K562 (cell line): ENCODE measurements at regions not wholly inside any gene's neighbourhood (a gene's known extent, or its start where the extent isn't known, plus 50 kb on each side); places are given as distances from the start of the nearest gene placed in this dataset.

ENCODE experiments used
- ATAC-seq: fragments of 200-7000 bp; cut with Tn5 transposase; 3 replicates; pipeline ENCODE4 v1.9.1; 2020; ENCODE audit warnings: moderate library complexity
- BruUV-seq: library from RNA; stranded (reverse); fragments of 400-500 nt; replicated peaks from 2 replicates; lab custom pipeline; 2021; lab: Mats Ljungman, UMichigan
- CTCF ChIA-PET: fragments of 300-600 bp; formaldehyde crosslinking; extraction: SDS; loops from one replicate; lab custom pipeline; 2021; ENCODE audit warnings: low intra/inter-chr PET ratio; lab: Yijun Ruan, JAX
- POLR2A ChIA-PET: fragments of 300-600, 350-650 bp; sonication (Branson Sonifier 250); formaldehyde crosslinking; extraction: SDS; loops from one replicate; lab custom pipeline; 2021; ENCODE audit warnings: antibody characterized with exemption, inconsistent platforms; lab: Yijun Ruan, JAX
- DNase-seq, 4 experiments: peaks; one replicate each; pipeline versions ENCODE4 v3.0.0 to v3.0.0-alpha.2; 2011 to 2018; ENCODE audit warnings: low spot score in 3 of 4, mixed read lengths in 3 of 4; ENCODE audit errors: extremely low read depth in 1 of 4
- FAIRE-seq: peaks from 2 replicates; lab custom pipeline; 2011; peaks lifted over from hg19 to GRCh38; lab: Jason Lieb, UNC
- H2AFZ ChIP-seq: 2 replicates; pipeline ENCODE4 v1.6.0; 2011; ENCODE audit warnings: low read depth, low read length, control low read depth, inconsistent platforms
- H3K27ac ChIP-seq: fragments of 200-600 bp; 3 replicates; pipeline ENCODE4 v1.8.0; 2011; ENCODE audit warnings: low read depth, mild to moderate bottlenecking, control low read depth, inconsistent platforms, low read length, moderate library complexity, mixed read lengths; ENCODE audit errors: extremely low read depth
- H3K27me3 ChIP-seq, 2 experiments: fragments of 300-600 bp in 1 of 2; 2 replicates in 1 of 2; 3 replicates in 1 of 2; pipeline versions ENCODE4 v1.6.0 to v1.8.0; 2011; ENCODE audit warnings: inconsistent platforms in 2 of 2, low read length in 2 of 2, mild to moderate bottlenecking in 1 of 2, mixed read lengths in 1 of 2, moderate library complexity in 1 of 2; ENCODE audit not compliant: control insufficient read depth in 2 of 2, insufficient read depth in 2 of 2
- H3K36me3 ChIP-seq: fragments of 300-600 bp; 3 replicates; pipeline ENCODE4 v1.8.0; 2011; ENCODE audit warnings: mild to moderate bottlenecking, low read length, inconsistent platforms; ENCODE audit not compliant: control insufficient read depth, insufficient read depth
- H3K4me1 ChIP-seq, 2 experiments: fragments of 200-600 bp in 1 of 2; replicated peaks in 1 of 2; 2 replicates in 1 of 2; 3 replicates in 1 of 2; pipeline versions ENCODE4 v1.5.1 to v1.8.0; 2011; ENCODE audit warnings: inconsistent platforms in 2 of 2, low read length in 2 of 2, mild to moderate bottlenecking in 1 of 2, mixed read lengths in 1 of 2, moderate library complexity in 1 of 2; ENCODE audit not compliant: control insufficient read depth in 2 of 2, insufficient read depth in 2 of 2
- H3K4me2 ChIP-seq: 2 replicates; pipeline ENCODE4 v1.6.1; 2011; ENCODE audit warnings: low read length, control low read depth, inconsistent platforms, mixed read lengths; ENCODE audit not compliant: insufficient read depth
- H3K4me3 ChIP-seq: fragments of 200-600 bp; sonication (generic), shearing (Covaris generic); 2 replicates; pipeline ENCODE4 v1.5.1; 2016; ENCODE audit warnings: control low read depth, inconsistent platforms
- H3K79me2 ChIP-seq: fragments of 200-600 bp; 3 replicates; pipeline ENCODE4 v1.8.0; 2011; ENCODE audit warnings: low read length, inconsistent platforms; ENCODE audit not compliant: control insufficient read depth, insufficient read depth
- H3K9ac ChIP-seq, 2 experiments: 2 replicates each; pipeline versions ENCODE4 v1.6.0 to v1.6.1; 2011; ENCODE audit warnings: low read depth in 2 of 2, low read length in 2 of 2, control low read depth in 1 of 2, inconsistent platforms in 1 of 2, mild to moderate bottlenecking in 1 of 2, mixed read lengths in 1 of 2; ENCODE audit not compliant: insufficient read depth in 1 of 2
- H3K9me1 ChIP-seq: one replicate; pipeline ENCODE4 v1.6.0; 2011; ENCODE audit warnings: inconsistent platforms, mild to moderate bottlenecking, low read length, moderate library complexity; ENCODE audit not compliant: control insufficient read depth, insufficient read depth
- H3K9me3 ChIP-seq: replicated peaks from 2 replicates; pipeline ENCODE4 v1.5.1; 2011; ENCODE audit warnings: low read depth, low read length, inconsistent platforms; ENCODE audit not compliant: control insufficient read depth, insufficient read depth
- H4K20me1 ChIP-seq: replicated peaks from 2 replicates; pipeline ENCODE4 v1.6.1; 2011; ENCODE audit warnings: low read length, inconsistent platforms, mixed read lengths; ENCODE audit not compliant: control insufficient read depth, insufficient read depth
- BRCA1 ChIP-seq, 2 experiments: fragments of 450-650 bp in 1 of 2; sonication (generic) in 1 of 2; formaldehyde crosslinking in 1 of 2; IDR thresholded peaks; 2 replicates each; pipeline versions ENCODE4 v1.5.0 to v1.6.1; 2017 to 2020; ENCODE audit warnings: mild to moderate bottlenecking in 1 of 2, missing genetic modification reagents in 1 of 2
- CHD4 ChIP-seq: fragments of 200-600 bp; sonication (generic); IDR thresholded peaks from 3 replicates; pipeline ENCODE4 v1.6.1; 2012; ENCODE audit warnings: low read depth, mild to moderate bottlenecking, mixed read lengths, low read length, inconsistent platforms; ENCODE audit not compliant: insufficient read depth, insufficient replicate concordance, poor library complexity, severe bottlenecking
- ETS1 ChIP-seq: conservative IDR thresholded peaks from 2 replicates; pipeline ENCODE4 v1.6.1; 2011; ENCODE audit warnings: low read depth, mild to moderate bottlenecking, low read length; ENCODE audit not compliant: control insufficient read depth
- MCM7 ChIP-seq, 2 experiments: fragments of 450-650 bp; IDR thresholded peaks; 2 replicates each; pipeline ENCODE4 v1.6.1; 2016 to 2018
- MNT ChIP-seq, 2 experiments: fragments of 450-650 bp; conservative IDR thresholded peaks; 2 replicates each; pipeline ENCODE4 v1.6.1; 2017; ENCODE audit warnings: mild to moderate bottlenecking in 2 of 2, moderate library complexity in 2 of 2
- MYBL2 ChIP-seq, 2 experiments: fragments of 450-650 bp in 1 of 2; sonication (generic) in 1 of 2; formaldehyde crosslinking in 1 of 2; IDR thresholded peaks; 2 replicates each; pipeline versions ENCODE4 v1.6.1 to v1.8.1; 2017 to 2022; ENCODE audit warnings: borderline replicate concordance in 1 of 2, inconsistent platforms in 1 of 2, low read depth in 1 of 2, mild to moderate bottlenecking in 1 of 2, missing genetic modification reagents in 1 of 2, moderate library complexity in 1 of 2
- NBN ChIP-seq: fragments of 450-650 bp; IDR thresholded peaks from 2 replicates; pipeline ENCODE4 v1.6.1; 2016; ENCODE audit warnings: low read depth, mild to moderate bottlenecking
- NR3C1 ChIP-seq: sonication (generic); formaldehyde crosslinking; IDR thresholded peaks from 2 replicates; pipeline ENCODE4 v1.8.1; 2022; ENCODE audit warnings: missing genetic modification reagents
- RBFOX2 ChIP-seq: fragments of 200-400 bp; formaldehyde crosslinking; IDR thresholded peaks from 2 replicates; pipeline ENCODE4 v1.6.1; 2017; ENCODE audit warnings: low read depth, mild to moderate bottlenecking, low read length, moderate library complexity
- SREBF1 ChIP-seq: fragments of 150-350 bp; IDR thresholded peaks from 2 replicates; pipeline ENCODE4 v1.6.1; 2014; ENCODE audit warnings: antibody characterized with exemption, low read depth, low read length, borderline replicate concordance
- ZNF140 ChIP-seq: fragments of 250-450 bp; sonication (Bioruptor Pico); IDR thresholded peaks from 2 replicates; pipeline ENCODE4 v1.8.0; 2021; ENCODE audit warnings: moderate library complexity, mild to moderate bottlenecking, inconsistent platforms
- ZNF512 ChIP-seq: IDR thresholded peaks from 2 replicates; pipeline ENCODE4 v1.6.1; 2016; ENCODE audit warnings: missing genetic modification characterization, missing compliant biosample characterization
- WGBS: fragments of 100-300 bp; shearing (Covaris generic); methylation state at CpG from one replicate; pipeline ENCODE4 v1.1.6; 2016; ENCODE audit warnings: low coverage, mixed read lengths; ENCODE audit not compliant: insufficient coverage; ENCODE audit errors: missing lambda C conversion rate; 5-methylcytosine and 5-hydroxymethylcytosine counted together
- in situ Hi-C: fragments of 300-500 bp; cut with MboI; formaldehyde crosslinking; loops from 4 replicates; pipeline ENCODE4 v1.15.0; 2018; ENCODE audit warnings: inconsistent platforms, mixed read lengths
- intact Hi-C: fragments of 100-400 bp; cut with micrococcal nuclease; formaldehyde crosslinking; loops from 2 replicates; pipeline ENCODE4 v1.14.2; 2022

GRCh38 chr16:65641049-65641761, 519.3 kb upstream of the CDH11 start:
- H3K79me2 ChIP-seq: no peaks in the 10 kb centered on the region
- FAIRE-seq: no peak
- no peak overlapping the region for H3K4me3 ChIP-seq
- no peak overlapping the region for H3K9ac ChIP-seq
- no peak overlapping the region for H3K4me2 ChIP-seq
- no peaks in the 10 kb centered on the region for H3K9me1 ChIP-seq
- no peak for DNase-seq
- H4K20me1 ChIP-seq: no peaks in the 10 kb centered on the region
- H3K9me3 ChIP-seq: no peaks in the 10 kb centered on the region
- CTCF ChIA-PET: no interaction called here
- H3K4me1 ChIP-seq: no peaks in the 10 kb centered on the region
- H2AFZ ChIP-seq: no peak overlapping the region
- TF ChIP-seq ETS1 (no peak), BRCA1 (IDR thresholded peaks at IDR 0.05) (no peak), BRCA1 (CRISPR knock-in tag; IDR thresholded peaks at IDR 0.05) (no peak), SREBF1 (no peak), RBFOX2 (no peak), ZNF512 (tag) (no peak), MCM7 (IDR thresholded peaks at IDR 0.05) (no peak), MNT (conservative IDR thresholded peaks at IDR 0.05) (no peak), MYBL2 (IDR thresholded peaks at IDR 0.05; ENCODE audit: low read depth) (no peak), MYBL2 (CRISPR knock-in tag; IDR thresholded peaks at IDR 0.05; ENCODE audit: borderline replicate concordance) (no peak), NR3C1 (CRISPR knock-in tag) (no peak), NBN (no peak), CHD4 (no peak), ZNF140 (CRISPR knock-in tag) (no peak)
- no peak overlapping the region for H3K27ac ChIP-seq
- H3K36me3 ChIP-seq: no peaks in the 10 kb centered on the region
- in situ Hi-C loops: no loop called here
- no peaks in the 10 kb centered on the region for H3K27me3 ChIP-seq
- no TSS peak for BruUV-seq
- intact Hi-C loops: no loop called here
- ATAC-seq: no peak
- POLR2A ChIA-PET: no interaction called here
- WGBS: 0% methylated on average over 3 of the region's 3 CpGs
